ENCODE measurements at regions not wholly inside any gene's neighbourhood (a gene's known extent, or its start where the extent isn't known, plus 50 kb on each side); places are given as distances from the start of the nearest gene placed in this dataset.

DNA sequence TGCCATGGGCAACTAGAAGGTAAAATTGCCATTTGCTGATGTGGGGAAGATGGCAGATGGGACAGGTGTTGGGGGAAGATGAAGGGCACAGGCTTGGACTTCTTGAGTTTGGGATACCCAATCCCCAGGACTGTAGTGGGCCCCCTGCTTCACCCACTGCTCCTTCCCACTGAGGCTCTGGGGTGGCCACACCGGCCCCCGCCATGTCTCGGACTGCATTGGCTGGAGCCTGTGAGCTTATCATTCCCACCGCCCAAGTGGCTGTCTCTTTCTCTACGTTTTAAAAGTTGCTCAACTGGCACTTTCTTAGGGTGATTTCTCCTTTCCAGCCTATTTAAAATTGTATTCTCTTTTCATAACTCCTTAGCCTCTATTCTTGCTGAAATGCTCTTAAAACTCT lies 730.0 kb upstream of the ADAMTS16 start:
- TF ChIP-seq, protein P1, sequence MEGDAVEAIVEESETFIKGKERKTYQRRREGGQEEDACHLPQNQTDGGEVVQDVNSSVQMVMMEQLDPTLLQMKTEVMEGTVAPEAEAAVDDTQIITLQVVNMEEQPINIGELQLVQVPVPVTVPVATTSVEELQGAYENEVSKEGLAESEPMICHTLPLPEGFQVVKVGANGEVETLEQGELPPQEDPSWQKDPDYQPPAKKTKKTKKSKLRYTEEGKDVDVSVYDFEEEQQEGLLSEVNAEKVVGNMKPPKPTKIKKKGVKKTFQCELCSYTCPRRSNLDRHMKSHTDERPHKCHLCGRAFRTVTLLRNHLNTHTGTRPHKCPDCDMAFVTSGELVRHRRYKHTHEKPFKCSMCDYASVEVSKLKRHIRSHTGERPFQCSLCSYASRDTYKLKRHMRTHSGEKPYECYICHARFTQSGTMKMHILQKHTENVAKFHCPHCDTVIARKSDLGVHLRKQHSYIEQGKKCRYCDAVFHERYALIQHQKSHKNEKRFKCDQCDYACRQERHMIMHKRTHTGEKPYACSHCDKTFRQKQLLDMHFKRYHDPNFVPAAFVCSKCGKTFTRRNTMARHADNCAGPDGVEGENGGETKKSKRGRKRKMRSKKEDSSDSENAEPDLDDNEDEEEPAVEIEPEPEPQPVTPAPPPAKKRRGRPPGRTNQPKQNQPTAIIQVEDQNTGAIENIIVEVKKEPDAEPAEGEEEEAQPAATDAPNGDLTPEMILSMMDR (IDR thresholded peaks at IDR 0.05), result no peak
- TF ChIP-seq EZH2 (IDR thresholded peaks at IDR 0.05; ENCODE audit: borderline replicate concordance, insufficient read depth, low read depth, low read length, poor library complexity, severe bottlenecking), result no peak
